ENCODE measurements at regions not wholly inside any gene's neighbourhood (a gene's known extent, or its start where the extent isn't known, plus 50 kb on each side); places are given as distances from the start of the nearest gene placed in this dataset.

DNA sequence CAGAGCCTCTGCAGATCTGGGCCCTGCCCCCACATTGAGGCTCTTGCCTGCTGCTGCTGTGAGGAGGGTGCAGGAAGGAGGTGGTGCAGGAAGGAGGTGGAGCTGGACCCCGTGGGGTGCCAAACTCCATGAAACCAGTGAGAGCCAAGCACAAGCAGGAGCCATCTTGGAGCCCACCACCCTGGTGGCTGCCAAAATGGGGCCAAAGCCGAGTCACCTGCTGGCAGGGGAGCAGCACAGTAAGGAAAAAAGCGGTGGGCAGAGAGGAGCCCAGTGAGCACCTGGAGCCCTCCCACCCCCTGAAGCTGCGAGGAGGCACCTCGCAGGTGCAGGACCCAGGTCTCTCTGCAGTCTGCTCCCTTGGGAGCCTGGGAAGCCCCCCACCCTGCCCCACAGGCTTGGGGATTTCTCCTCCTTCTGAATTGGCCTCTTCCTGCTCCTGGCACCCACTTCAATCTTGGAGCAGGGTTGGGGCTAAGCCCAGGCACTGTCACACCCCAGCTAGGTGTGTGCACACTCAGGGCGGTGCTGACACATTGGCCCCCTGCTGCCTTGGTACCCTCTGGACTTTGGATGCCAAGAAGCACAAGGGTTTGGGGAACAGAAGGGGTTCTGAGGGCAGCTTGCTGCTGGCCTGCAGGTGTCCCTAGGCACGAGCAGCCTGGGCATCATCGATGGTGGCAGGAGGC is 245.4 kb upstream of the LRRTM4 start:
- TF ChIP-seq CTCF (IDR thresholded peaks at IDR 0.05) = no peak
- TF ChIP-seq POLR2AphosphoS5 (IDR thresholded peaks at IDR 0.05) = no peak
- TF ChIP-seq POLR2A (IDR thresholded peaks at IDR 0.05) = no peak

All from transverse colon (tissue), 4 donors.